BE2C (cell line): ENCODE measurements at regions not wholly inside any gene's neighbourhood (a gene's known extent, or its start where the extent isn't known, plus 50 kb on each side); places are given as distances from the start of the nearest gene placed in this dataset.
"Not testable (repeated sequence)": the region's sequence is repeated elsewhere in the genome, so short reads cannot be mapped to it uniquely, and the experiment has no call there.

ENCODE experiments used
- DNase-seq: peaks from one replicate; pipeline ENCODE4 v3.0.0-alpha.2; 2020
- H3K27me3 ChIP-seq: fragments of 250-450 bp; sonication (Bioruptor Pico); 2 replicates; pipeline ENCODE4 v1.5.1; 2020; ENCODE audit warnings: mild to moderate bottlenecking
- H3K36me3 ChIP-seq: fragments of 250-450 bp; sonication (Bioruptor Pico); 2 replicates; pipeline ENCODE4 v1.5.1; 2020; ENCODE audit warnings: mild to moderate bottlenecking
- H3K4me1 ChIP-seq: fragments of 250-450 bp; sonication (Bioruptor Pico); 2 replicates; pipeline ENCODE4 v1.5.1; 2020
- H3K4me3 ChIP-seq: 2 replicates; pipeline ENCODE4 v1.5.1; 2011; ENCODE audit warnings: low read depth, low read length
- H3K9me3 ChIP-seq: fragments of 250-450 bp; sonication (Bioruptor Pico); 2 replicates; pipeline ENCODE4 v1.5.1; 2020
- TF ChIP-seq, protein P1 (sequence below): IDR thresholded peaks from 2 replicates; pipeline ENCODE4 v1.5.1; 2012; ENCODE audit warnings: mild to moderate bottlenecking, low read depth, low read length

GRCh38 chr18:65671621-65672415 lies 79.0 kb upstream of the CDH7 start:
- no peak for DNase-seq
- Histone ChIP-seq H3K36me3 (no peaks in the 10 kb centered on the region), H3K4me1 (no peaks in the 10 kb centered on the region), H3K4me3 (no peak overlapping the region), H3K9me3 (no peaks in the 10 kb centered on the region), H3K27me3 (no peaks in the 10 kb centered on the region)
- TF ChIP-seq, protein P1, sequence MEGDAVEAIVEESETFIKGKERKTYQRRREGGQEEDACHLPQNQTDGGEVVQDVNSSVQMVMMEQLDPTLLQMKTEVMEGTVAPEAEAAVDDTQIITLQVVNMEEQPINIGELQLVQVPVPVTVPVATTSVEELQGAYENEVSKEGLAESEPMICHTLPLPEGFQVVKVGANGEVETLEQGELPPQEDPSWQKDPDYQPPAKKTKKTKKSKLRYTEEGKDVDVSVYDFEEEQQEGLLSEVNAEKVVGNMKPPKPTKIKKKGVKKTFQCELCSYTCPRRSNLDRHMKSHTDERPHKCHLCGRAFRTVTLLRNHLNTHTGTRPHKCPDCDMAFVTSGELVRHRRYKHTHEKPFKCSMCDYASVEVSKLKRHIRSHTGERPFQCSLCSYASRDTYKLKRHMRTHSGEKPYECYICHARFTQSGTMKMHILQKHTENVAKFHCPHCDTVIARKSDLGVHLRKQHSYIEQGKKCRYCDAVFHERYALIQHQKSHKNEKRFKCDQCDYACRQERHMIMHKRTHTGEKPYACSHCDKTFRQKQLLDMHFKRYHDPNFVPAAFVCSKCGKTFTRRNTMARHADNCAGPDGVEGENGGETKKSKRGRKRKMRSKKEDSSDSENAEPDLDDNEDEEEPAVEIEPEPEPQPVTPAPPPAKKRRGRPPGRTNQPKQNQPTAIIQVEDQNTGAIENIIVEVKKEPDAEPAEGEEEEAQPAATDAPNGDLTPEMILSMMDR = no peak

GRCh38 chr18:65670145-65670544 lies 80.7 kb upstream of the CDH7 start:
- not testable (repeated sequence) for H3K27me3 ChIP-seq, H3K36me3 ChIP-seq, H3K9me3 ChIP-seq, H3K4me3 ChIP-seq, DNase-seq, H3K4me1 ChIP-seq

GRCh38 chr18:65661391-65661790 lies 89.4 kb upstream of the CDH7 start:
- TF ChIP-seq, protein P1 = no peak
- H3K4me3 ChIP-seq = no peak overlapping the region
- DNase-seq = no peak
- no peaks in the 10 kb centered on the region for H3K27me3 ChIP-seq
- no peaks in the 10 kb centered on the region for H3K4me1 ChIP-seq
- H3K9me3 ChIP-seq = no peaks in the 10 kb centered on the region
- H3K36me3 ChIP-seq = no peaks in the 10 kb centered on the region

DNA sequence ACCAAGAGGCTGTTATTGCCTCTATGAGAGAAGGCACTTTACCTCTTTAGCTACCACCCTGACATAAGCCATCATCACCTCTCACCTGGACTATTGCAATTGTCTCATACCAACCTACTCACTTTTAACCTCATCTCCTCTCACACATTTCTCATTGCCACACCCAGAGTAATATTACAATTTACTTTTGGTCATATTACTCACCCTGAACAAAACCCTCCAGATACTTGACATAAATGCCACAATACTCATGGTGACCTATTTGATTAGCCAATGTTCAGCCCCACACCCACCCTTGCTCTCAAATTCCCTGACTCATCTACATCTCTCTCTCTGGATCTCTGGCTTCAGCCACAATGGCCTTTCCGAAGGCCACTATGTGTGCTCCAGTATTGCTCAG lies 90.9 kb upstream of the CDH7 start:
- DNase-seq = no peak
- Histone ChIP-seq H3K36me3 (no peaks in the 10 kb centered on the region), H3K9me3 (no peaks in the 10 kb centered on the region), H3K4me3 (no peak overlapping the region), H3K4me1 (no peaks in the 10 kb centered on the region), H3K27me3 (no peaks in the 10 kb centered on the region)
- TF ChIP-seq, protein P1 = no peak

DNA sequence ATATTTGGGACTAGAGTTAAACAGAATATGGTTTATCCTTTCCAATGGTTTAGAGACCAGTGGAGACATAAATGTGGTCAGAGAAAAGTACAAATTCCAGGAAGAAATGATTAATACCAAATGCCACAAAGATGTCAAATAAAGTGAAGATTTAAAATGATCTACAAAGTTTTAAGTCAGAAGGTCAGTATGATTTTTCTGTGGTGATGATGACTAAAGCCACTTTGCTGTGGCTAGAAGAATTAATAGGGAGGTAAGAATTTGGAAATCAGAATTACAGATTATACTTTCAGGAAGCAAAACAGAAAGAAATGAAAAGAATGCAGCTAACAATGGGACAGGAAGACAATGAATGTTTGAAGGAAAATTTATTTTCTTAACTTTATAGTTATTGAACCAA lies 91.5 kb upstream of the CDH7 start:
- H3K36me3 ChIP-seq = no peaks in the 10 kb centered on the region
- H3K4me3 ChIP-seq = no peak overlapping the region
- H3K4me1 ChIP-seq = no peaks in the 10 kb centered on the region
- TF ChIP-seq, protein P1 = no peak
- no peaks in the 10 kb centered on the region for H3K9me3 ChIP-seq
- H3K27me3 ChIP-seq = no peaks in the 10 kb centered on the region
- no peak for DNase-seq

DNA sequence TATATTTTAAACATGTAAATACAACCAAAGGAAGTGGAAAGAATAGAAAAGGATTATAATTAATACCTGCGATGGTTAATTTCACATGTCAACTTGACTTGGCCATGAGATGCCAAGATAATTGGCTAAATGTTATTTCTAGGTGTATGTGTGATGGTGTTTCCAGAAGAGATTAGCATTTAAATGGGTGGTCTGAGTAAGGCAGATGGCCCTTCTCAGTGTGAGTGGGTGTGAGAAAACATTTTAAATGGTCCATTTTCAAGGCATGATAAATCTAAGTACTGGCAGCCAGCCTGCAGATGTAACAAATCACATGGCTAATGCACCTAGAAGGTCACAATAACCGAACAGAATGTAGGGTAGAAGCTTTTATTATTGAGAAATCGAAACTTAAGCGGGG lies 99.6 kb upstream of the CDH7 start:
- TF ChIP-seq, protein P1 = no peak
- H3K9me3 ChIP-seq = no peaks in the 10 kb centered on the region
- H3K4me1 ChIP-seq = no peaks in the 10 kb centered on the region
- no peaks in the 10 kb centered on the region for H3K27me3 ChIP-seq
- no peak overlapping the region for H3K4me3 ChIP-seq
- H3K36me3 ChIP-seq = no peaks in the 10 kb centered on the region
- DNase-seq = no peak
